Cardiac fibroblast (primary cell): ENCODE measurements at regions not wholly inside any gene's neighbourhood (a gene's known extent, or its start where the extent isn't known, plus 50 kb on each side); places are given as distances from the start of the nearest gene placed in this dataset.

ENCODE experiments used
- DNase-seq, 2 donors: peaks; one replicate each; pipeline versions ENCODE4 v3.0.0 to v3.0.0-alpha.2; 2010; ENCODE audit warnings: low read depth in 2 of 2
- H3K4me3 ChIP-seq, 2 donors: replicated peaks in 1 of 2; 1 replicate in 1 of 2; 2 replicates in 1 of 2; pipeline ENCODE4 v1.5.1; 2011; ENCODE audit warnings: low read depth in 2 of 2, low read length in 2 of 2, mild to moderate bottlenecking in 2 of 2, moderate library complexity in 1 of 2
- TF ChIP-seq, protein P1 (sequence below): IDR thresholded peaks from one replicate; pipeline ENCODE4 v1.5.1; 2011; ENCODE audit warnings: low read depth, mild to moderate bottlenecking, low read length, inconsistent platforms

- peak in 1 of 2 donors; percentile 28 for DNase-seq
- no peak overlapping the region for H3K4me3 ChIP-seq
- TF ChIP-seq, protein P1, sequence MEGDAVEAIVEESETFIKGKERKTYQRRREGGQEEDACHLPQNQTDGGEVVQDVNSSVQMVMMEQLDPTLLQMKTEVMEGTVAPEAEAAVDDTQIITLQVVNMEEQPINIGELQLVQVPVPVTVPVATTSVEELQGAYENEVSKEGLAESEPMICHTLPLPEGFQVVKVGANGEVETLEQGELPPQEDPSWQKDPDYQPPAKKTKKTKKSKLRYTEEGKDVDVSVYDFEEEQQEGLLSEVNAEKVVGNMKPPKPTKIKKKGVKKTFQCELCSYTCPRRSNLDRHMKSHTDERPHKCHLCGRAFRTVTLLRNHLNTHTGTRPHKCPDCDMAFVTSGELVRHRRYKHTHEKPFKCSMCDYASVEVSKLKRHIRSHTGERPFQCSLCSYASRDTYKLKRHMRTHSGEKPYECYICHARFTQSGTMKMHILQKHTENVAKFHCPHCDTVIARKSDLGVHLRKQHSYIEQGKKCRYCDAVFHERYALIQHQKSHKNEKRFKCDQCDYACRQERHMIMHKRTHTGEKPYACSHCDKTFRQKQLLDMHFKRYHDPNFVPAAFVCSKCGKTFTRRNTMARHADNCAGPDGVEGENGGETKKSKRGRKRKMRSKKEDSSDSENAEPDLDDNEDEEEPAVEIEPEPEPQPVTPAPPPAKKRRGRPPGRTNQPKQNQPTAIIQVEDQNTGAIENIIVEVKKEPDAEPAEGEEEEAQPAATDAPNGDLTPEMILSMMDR, result no peak
Measured at GRCh38 chr16:85491798-85492294, 121.3 kb upstream of the GSE1 start.

- DNase-seq, result peak in 1 of 2 donors; percentile 14
- TF ChIP-seq, protein P1, result no peak
- no peak overlapping the region for H3K4me3 ChIP-seq
Measured at GRCh38 chr16:85492295-85492864, 120.7 kb upstream of the GSE1 start.

GRCh38 chr16:85494315-85494714 lies 118.8 kb upstream of the GSE1 start:
- TF ChIP-seq, protein P1, result no peak
- DNase-seq, result no peak
- H3K4me3 ChIP-seq, result no peak overlapping the region

GRCh38 chr16:85495259-85495658 lies 117.9 kb upstream of the GSE1 start:
- H3K4me3 ChIP-seq, result no peak overlapping the region
- DNase-seq, result no peak
- TF ChIP-seq, protein P1, result no peak

- H3K4me3 ChIP-seq, result no peak overlapping the region
- TF ChIP-seq, protein P1, result no peak
- DNase-seq, result no peak
Measured at GRCh38 chr16:85495823-85496538, 117.1 kb upstream of the GSE1 start.

- no peak overlapping the region for H3K4me3 ChIP-seq
- TF ChIP-seq, protein P1, result no peak
- DNase-seq, result no peak
Measured at GRCh38 chr16:85497622-85498314, 115.4 kb upstream of the GSE1 start.
